ENCODE measurements at regions not wholly inside any gene's neighbourhood (a gene's known extent, or its start where the extent isn't known, plus 50 kb on each side); places are given as distances from the start of the nearest gene placed in this dataset.

- TF ChIP-seq, protein P1, sequence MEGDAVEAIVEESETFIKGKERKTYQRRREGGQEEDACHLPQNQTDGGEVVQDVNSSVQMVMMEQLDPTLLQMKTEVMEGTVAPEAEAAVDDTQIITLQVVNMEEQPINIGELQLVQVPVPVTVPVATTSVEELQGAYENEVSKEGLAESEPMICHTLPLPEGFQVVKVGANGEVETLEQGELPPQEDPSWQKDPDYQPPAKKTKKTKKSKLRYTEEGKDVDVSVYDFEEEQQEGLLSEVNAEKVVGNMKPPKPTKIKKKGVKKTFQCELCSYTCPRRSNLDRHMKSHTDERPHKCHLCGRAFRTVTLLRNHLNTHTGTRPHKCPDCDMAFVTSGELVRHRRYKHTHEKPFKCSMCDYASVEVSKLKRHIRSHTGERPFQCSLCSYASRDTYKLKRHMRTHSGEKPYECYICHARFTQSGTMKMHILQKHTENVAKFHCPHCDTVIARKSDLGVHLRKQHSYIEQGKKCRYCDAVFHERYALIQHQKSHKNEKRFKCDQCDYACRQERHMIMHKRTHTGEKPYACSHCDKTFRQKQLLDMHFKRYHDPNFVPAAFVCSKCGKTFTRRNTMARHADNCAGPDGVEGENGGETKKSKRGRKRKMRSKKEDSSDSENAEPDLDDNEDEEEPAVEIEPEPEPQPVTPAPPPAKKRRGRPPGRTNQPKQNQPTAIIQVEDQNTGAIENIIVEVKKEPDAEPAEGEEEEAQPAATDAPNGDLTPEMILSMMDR (IDR thresholded peaks at IDR 0.05) = no peak
- no peak for TF ChIP-seq POLR2A (IDR thresholded peaks at IDR 0.05; ENCODE audit: low read depth)
Measured at GRCh38 chr17:5888811-5889210, 181.4 kb upstream of the WSCD1 start.

All from esophagus muscularis mucosa (tissue), 3 donors.